GM21447 (cell line): ENCODE measurements at regions not wholly inside any gene's neighbourhood (a gene's known extent, or its start where the extent isn't known, plus 50 kb on each side); places are given as distances from the start of the nearest gene placed in this dataset.
A peak's percentile ranks its signal among the peaks of the same experiment; 100 is the strongest.

Source experiments
- ATAC-seq: cut with Tn5 transposase; IDR thresholded peaks from one replicate; pipeline ENCODE4 v1.9.1; 2021; ENCODE audit not compliant: unreplicated experiment

DNA sequence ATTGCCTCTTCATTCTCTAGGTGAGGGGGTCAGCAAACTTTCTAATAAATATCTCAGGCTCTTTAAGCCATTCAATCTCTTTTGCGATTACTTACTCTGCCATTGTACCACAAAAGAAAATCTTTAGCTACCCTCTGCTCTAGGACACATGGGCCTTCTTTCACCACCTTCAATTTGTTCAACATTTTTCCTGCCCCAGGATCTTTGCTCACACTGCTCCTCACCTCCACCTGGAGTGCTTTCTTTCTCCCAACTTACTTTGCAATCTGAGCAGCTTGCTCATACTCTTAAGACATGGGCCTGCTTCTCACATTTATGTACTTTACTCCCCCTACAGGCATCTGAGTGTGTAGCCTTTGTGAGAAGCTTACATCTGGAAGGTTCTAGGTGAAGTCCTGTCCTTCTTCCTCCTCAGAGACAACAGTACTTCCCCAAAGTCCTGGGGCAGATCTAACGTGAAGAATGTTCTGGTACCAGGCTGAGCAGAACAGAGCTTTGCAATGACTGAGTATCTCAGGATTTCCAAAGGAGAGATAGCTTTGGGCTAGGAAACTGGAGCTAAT, 55.0 kb upstream of the PRDM5 start:
- ATAC-seq, result peak; percentile 75

- ATAC-seq, result no peak
Observed at GRCh38 chr4:120973207-120973606, 50.7 kb upstream of the PRDM5 start.
